Islet precursor cell (in vitro differentiated cells): ENCODE measurements at regions not wholly inside any gene's neighbourhood (a gene's known extent, or its start where the extent isn't known, plus 50 kb on each side); places are given as distances from the start of the nearest gene placed in this dataset.

ENCODE experiments used
- DNase-seq: peaks from one replicate; pipeline ENCODE4 v3.0.0-alpha.2; 2018

GRCh38 chr15:93212578-93212977 lies 123.6 kb upstream of the RGMA start:
- no peak for DNase-seq

GRCh38 chr15:93210995-93211394 lies 122.0 kb upstream of the RGMA start:
- peak; percentile 66 for DNase-seq

GRCh38 chr15:93209690-93210445 lies 120.9 kb upstream of the RGMA start:
- no peak for DNase-seq

- DNase-seq = no peak
These were observed 117.9 kb upstream of the RGMA start for GRCh38 chr15:93206893-93207292.

GRCh38 chr15:93205413-93205812 lies 116.4 kb upstream of the RGMA start:
- no peak for DNase-seq

- DNase-seq = peak; percentile 61
These were observed 114.0 kb upstream of the RGMA start for GRCh38 chr15:93203036-93203435.

- peak; percentile 60 for DNase-seq
These were observed 113.4 kb upstream of the RGMA start for GRCh38 chr15:93202405-93202804.

- no peak for DNase-seq
These were observed 112.9 kb upstream of the RGMA start for GRCh38 chr15:93201940-93202339.

- DNase-seq = no peak
These were observed 111.8 kb upstream of the RGMA start for GRCh38 chr15:93200837-93201226.

- no peak for DNase-seq
These were observed 111.2 kb upstream of the RGMA start for GRCh38 chr15:93200081-93200836.

- DNase-seq = peak; percentile 64
These were observed 107.2 kb upstream of the RGMA start for GRCh38 chr15:93196135-93196670.

- no peak for DNase-seq
These were observed 106.1 kb upstream of the RGMA start for GRCh38 chr15:93195109-93195508.

- DNase-seq = no peak
These were observed 101.2 kb upstream of the RGMA start for GRCh38 chr15:93190238-93190637.

- no peak for DNase-seq
These were observed 100.5 kb upstream of the RGMA start for GRCh38 chr15:93189561-93189960.

- no peak for DNase-seq
These were observed 99.2 kb upstream of the RGMA start for GRCh38 chr15:93188236-93188635.

- peak; percentile 2 for DNase-seq
These were observed 96.8 kb upstream of the RGMA start for GRCh38 chr15:93185796-93186195.

GRCh38 chr15:93182703-93183205 lies 93.7 kb upstream of the RGMA start:
- DNase-seq = peak; percentile 66

- peak; percentile 79 for DNase-seq
These were observed 91.6 kb upstream of the RGMA start for GRCh38 chr15:93180656-93181055.

- no peak for DNase-seq
These were observed 91.1 kb upstream of the RGMA start for GRCh38 chr15:93180128-93180527.

- peak; percentile 91 for DNase-seq
These were observed 90.7 kb upstream of the RGMA start for GRCh38 chr15:93179700-93180102.

GRCh38 chr15:93179072-93179471 lies 90.1 kb upstream of the RGMA start:
- DNase-seq = no peak

- no peak for DNase-seq
These were observed 89.4 kb upstream of the RGMA start for GRCh38 chr15:93178371-93178770.

- no peak for DNase-seq
These were observed 87.1 kb upstream of the RGMA start for GRCh38 chr15:93176065-93176464.

- no peak for DNase-seq
These were observed 85.8 kb upstream of the RGMA start for GRCh38 chr15:93174836-93175235.
